PC-3 (cell line): ENCODE measurements at regions not wholly inside any gene's neighbourhood (a gene's known extent, or its start where the extent isn't known, plus 50 kb on each side); places are given as distances from the start of the nearest gene placed in this dataset.

Experiments used
- ATAC-seq: fragments of 200-7000 bp; cut with Tn5 transposase; 2 replicates; pipeline ENCODE4 v1.9.1; 2020; ENCODE audit warnings: mild to moderate bottlenecking, moderate library complexity
- BruUV-seq: library from RNA; stranded (reverse); fragments of 400-500 nt; replicated peaks from 2 replicates; lab custom pipeline; 2021; lab: Mats Ljungman, UMichigan
- CTCF ChIA-PET: fragments of 300-600 bp; sonication (Branson Sonifier 250); formaldehyde crosslinking; loops from one replicate; lab custom pipeline; 2022; ENCODE audit warnings: antibody characterized with exemption; lab: Charles Lee
- POLR2A ChIA-PET: fragments of 300-600 bp; sonication (Branson Sonifier 250); formaldehyde crosslinking; loops from one replicate; lab custom pipeline; 2022; ENCODE audit warnings: antibody characterized with exemption; ENCODE audit not compliant: unreplicated experiment; lab: Charles Lee
- DNase-seq: peaks from one replicate; pipeline ENCODE4 v3.0.0-alpha.2; 2015
- H2AFZ ChIP-seq: fragments of 300-600 bp; sonication (generic); 2 replicates; pipeline ENCODE4 v1.6.0; 2016; ENCODE audit warnings: antibody characterized with exemption, low read length
- H3F3A ChIP-seq: fragments of 300-600 bp; sonication (generic); one replicate; pipeline ENCODE4 v1.6.0; 2017; ENCODE audit warnings: antibody characterized with exemption, low read length, control low read depth, mild to moderate bottlenecking; ENCODE audit not compliant: unreplicated experiment
- H3K27ac ChIP-seq: fragments of 300-600 bp; sonication (generic); 2 replicates; pipeline ENCODE4 v1.5.1; 2016; ENCODE audit warnings: mild to moderate bottlenecking, low read length
- H3K27me3 ChIP-seq: fragments of 300-600 bp; sonication (generic); 2 replicates; pipeline ENCODE4 v1.6.1; 2016; ENCODE audit warnings: low read length, mixed read lengths
- H3K36me3 ChIP-seq: fragments of 300-600 bp; sonication (generic); 2 replicates; pipeline ENCODE4 v1.6.1; 2016; ENCODE audit warnings: low read depth, mixed run types, low read length, mixed read lengths
- H3K4me1 ChIP-seq: fragments of 300-600 bp; sonication (generic); 2 replicates; pipeline ENCODE4 v1.5.1; 2016; ENCODE audit warnings: low read length; ENCODE audit not compliant: insufficient read depth
- H3K4me2 ChIP-seq: fragments of 300-600 bp; sonication (generic); 2 replicates; pipeline ENCODE4 v1.6.0; 2016; ENCODE audit warnings: low read length
- H3K4me3 ChIP-seq: fragments of 300-600 bp; sonication (generic); 2 replicates; pipeline ENCODE4 v1.5.1; 2016; ENCODE audit warnings: mild to moderate bottlenecking, low read length, mixed read lengths
- H3K79me2 ChIP-seq: fragments of 300-600 bp; sonication (generic); 2 replicates; pipeline ENCODE4 v1.6.1; 2017; ENCODE audit warnings: low read length, mixed read lengths
- H3K9ac ChIP-seq: fragments of 300-600 bp; sonication (generic); 2 replicates; pipeline ENCODE4 v1.6.0; 2016; ENCODE audit warnings: mild to moderate bottlenecking, low read length
- H3K9me2 ChIP-seq: fragments of 300-600 bp; sonication (generic); replicated peaks from 2 replicates; pipeline ENCODE4 v1.6.1; 2016; ENCODE audit warnings: mixed run types, low read length, mixed read lengths
- H3K9me3 ChIP-seq: fragments of 300-600 bp; sonication (generic); 2 replicates; pipeline ENCODE4 v1.6.1; 2016; ENCODE audit warnings: low read length, mixed read lengths
- H4K20me1 ChIP-seq: fragments of 300-600 bp; sonication (generic); 2 replicates; pipeline ENCODE4 v1.6.1; 2016; ENCODE audit warnings: low read length, mixed read lengths
- EZH2 ChIP-seq: fragments of 300-600 bp; sonication (generic); IDR thresholded peaks from one replicate; pipeline ENCODE4 v1.6.1; 2017; ENCODE audit warnings: antibody characterized with exemption, mild to moderate bottlenecking, low read length; ENCODE audit not compliant: unreplicated experiment
- EZH2phosphoT487 ChIP-seq: fragments of 300-600 bp; sonication (generic); IDR thresholded peaks from 2 replicates; pipeline ENCODE4 v1.6.1; 2018; ENCODE audit warnings: mild to moderate bottlenecking, antibody characterized with exemption, low read length, borderline replicate concordance
- intact Hi-C: fragments of 100-400 bp; cut with micrococcal nuclease; formaldehyde crosslinking; loops from 2 replicates; pipeline ENCODE4 v1.9.0; 2023
- TF ChIP-seq, protein P1 (sequence below): fragments of 300-600 bp; sonication (generic); conservative IDR thresholded peaks from 2 replicates; pipeline ENCODE4 v1.5.1; 2017; ENCODE audit warnings: antibody characterized with exemption, low read depth, mild to moderate bottlenecking, low read length

DNA sequence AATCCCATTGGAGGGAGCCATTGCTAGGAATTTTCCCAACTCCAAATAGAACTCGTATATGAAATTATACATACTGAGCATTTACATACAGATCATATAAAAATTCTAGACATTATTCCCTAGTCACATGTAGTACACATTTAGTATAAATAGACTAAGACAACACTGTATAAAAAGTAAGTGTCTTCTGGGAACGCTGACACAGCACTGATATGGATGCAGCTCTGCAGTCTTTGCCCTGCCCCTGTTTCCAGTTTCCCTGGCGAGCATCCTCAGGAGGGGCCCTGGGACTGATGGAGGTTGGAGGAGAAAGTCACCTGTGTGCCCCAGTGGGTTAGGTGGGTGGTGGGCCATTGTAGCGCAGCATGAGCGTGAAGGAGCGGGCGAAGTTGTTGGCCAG is 97.8 kb upstream of the CLMN start:
- Histone ChIP-seq H3K9me3 (no peaks in the 10 kb centered on the region), H4K20me1 (no peaks in the 10 kb centered on the region), H2AFZ (no peak overlapping the region), H3K9ac (no peak overlapping the region), H3K9me2 (no peaks in the 10 kb centered on the region), H3K79me2 (no peaks in the 10 kb centered on the region), H3K4me2 (no peak overlapping the region), H3K4me3 (no peak overlapping the region), H3K36me3 (no peaks in the 10 kb centered on the region), H3F3A (no peaks in the 10 kb centered on the region), H3K27ac (no peak overlapping the region), H3K4me1 (no peaks in the 10 kb centered on the region), H3K27me3 (no peaks in the 10 kb centered on the region)
- POLR2A ChIA-PET: no interaction called here
- ATAC-seq (no peak), DNase-seq (no peak)
- intact Hi-C loops: no loop called here
- TF ChIP-seq EZH2: no peak
- no peak for TF ChIP-seq EZH2phosphoT487
- TF ChIP-seq, protein P1, sequence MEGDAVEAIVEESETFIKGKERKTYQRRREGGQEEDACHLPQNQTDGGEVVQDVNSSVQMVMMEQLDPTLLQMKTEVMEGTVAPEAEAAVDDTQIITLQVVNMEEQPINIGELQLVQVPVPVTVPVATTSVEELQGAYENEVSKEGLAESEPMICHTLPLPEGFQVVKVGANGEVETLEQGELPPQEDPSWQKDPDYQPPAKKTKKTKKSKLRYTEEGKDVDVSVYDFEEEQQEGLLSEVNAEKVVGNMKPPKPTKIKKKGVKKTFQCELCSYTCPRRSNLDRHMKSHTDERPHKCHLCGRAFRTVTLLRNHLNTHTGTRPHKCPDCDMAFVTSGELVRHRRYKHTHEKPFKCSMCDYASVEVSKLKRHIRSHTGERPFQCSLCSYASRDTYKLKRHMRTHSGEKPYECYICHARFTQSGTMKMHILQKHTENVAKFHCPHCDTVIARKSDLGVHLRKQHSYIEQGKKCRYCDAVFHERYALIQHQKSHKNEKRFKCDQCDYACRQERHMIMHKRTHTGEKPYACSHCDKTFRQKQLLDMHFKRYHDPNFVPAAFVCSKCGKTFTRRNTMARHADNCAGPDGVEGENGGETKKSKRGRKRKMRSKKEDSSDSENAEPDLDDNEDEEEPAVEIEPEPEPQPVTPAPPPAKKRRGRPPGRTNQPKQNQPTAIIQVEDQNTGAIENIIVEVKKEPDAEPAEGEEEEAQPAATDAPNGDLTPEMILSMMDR: no peak; the same call in 1 of the 2 replicates
- CTCF ChIA-PET: no interaction called here
- no TSS peak for BruUV-seq

DNA sequence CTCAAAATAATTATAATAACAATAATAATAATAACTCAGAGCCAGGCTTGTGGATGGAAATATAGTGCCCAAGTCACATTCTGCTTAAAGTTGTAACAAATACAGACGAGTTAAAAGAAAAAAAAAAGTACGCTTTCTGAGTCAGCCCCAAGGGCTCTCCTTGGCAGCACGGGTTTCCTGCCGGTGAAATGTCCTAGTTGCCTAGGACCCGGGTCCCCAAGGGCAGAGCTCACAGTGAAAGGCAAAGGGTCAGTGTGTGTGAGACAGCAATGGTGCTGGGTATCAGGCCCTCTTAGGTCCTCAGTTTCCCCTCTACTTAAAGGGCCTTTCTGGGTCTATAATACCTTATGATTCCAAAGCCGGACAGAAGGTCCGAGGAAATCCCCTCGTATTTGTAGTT is 96.3 kb upstream of the CLMN start:
- no peak overlapping the region for H3K4me3 ChIP-seq
- 0 out of 2 replicates have a peak, but pooled peaks cover under 1% of the 10 kb centered on the region for H3K27me3 ChIP-seq
- H3K9me3 ChIP-seq: no peaks in the 10 kb centered on the region
- intact Hi-C loops: no loop called here
- H3F3A ChIP-seq: no peaks in the 10 kb centered on the region
- H2AFZ ChIP-seq: no peak overlapping the region
- ATAC-seq: no peak
- TF ChIP-seq EZH2 (no peak), EZH2phosphoT487 (no peak)
- TF ChIP-seq, protein P1: no peak
- H4K20me1 ChIP-seq: no peaks in the 10 kb centered on the region
- no TSS peak for BruUV-seq
- H3K79me2 ChIP-seq: no peaks in the 10 kb centered on the region
- no peak overlapping the region for H3K4me2 ChIP-seq
- CTCF ChIA-PET: no interaction called here
- POLR2A ChIA-PET: no interaction called here
- no peaks in the 10 kb centered on the region for H3K4me1 ChIP-seq
- no peak overlapping the region for H3K27ac ChIP-seq
- no peak for DNase-seq
- no peaks in the 10 kb centered on the region for H3K36me3 ChIP-seq
- H3K9ac ChIP-seq: no peak overlapping the region
- H3K9me2 ChIP-seq: no peaks in the 10 kb centered on the region

DNA sequence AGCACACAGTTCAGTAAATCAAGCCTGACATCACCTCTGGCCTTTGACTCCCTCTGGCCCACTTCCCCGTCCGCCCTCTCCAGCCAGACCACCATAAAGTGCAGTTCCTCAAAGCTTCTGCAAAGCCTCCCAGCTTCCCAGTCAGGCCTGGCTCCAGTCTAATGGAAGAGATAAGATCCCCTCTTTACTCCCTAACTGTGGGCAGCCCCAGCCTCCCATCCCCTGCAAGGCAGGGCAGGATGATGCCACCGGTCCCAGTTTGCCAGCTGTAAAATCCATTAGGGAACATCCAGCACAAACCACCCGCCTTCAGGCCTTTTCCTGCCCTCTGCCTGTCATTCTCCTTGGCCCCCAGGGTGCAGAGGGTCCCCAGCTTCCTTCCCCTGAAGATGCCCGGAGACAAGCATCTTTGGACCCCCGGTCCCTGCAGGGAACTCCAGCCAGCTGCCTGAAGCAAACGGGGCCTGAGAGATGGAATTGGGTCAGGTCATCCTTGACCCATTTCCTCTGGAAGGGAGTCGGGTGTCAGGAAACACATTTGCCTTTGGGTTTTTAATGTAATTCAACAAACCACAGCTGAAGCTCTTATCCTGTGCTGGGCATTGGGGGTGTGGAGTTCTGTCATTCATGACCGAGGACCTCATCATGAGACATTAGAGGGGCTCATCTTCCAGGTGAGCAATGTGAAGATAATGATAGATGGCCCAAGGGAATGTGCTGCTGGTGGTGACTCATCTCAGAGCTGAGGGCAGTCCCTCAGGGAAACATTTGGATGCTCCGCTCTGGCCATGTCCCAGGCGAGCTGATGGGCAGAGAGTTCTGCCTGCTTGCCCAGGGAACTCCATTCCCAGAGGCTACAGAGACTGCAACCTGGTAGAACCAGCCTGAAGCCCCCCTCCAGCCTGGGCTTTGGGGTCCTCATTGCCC is 93.8 kb upstream of the CLMN start:
- Histone ChIP-seq H3K9ac (no peak overlapping the region), H3K4me1 (no peaks in the 10 kb centered on the region), H3K79me2 (no peaks in the 10 kb centered on the region), H4K20me1 (no peaks in the 10 kb centered on the region), H3K27ac (no peak overlapping the region), H3K4me2 (no peak overlapping the region), H3F3A (no peaks in the 10 kb centered on the region), H2AFZ (no peak overlapping the region), H3K9me3 (no peaks in the 10 kb centered on the region), H3K36me3 (no peaks in the 10 kb centered on the region), H3K27me3 (0 out of 2 replicates have a peak, but pooled peaks cover 3% of the 10 kb centered on the region), H3K4me3 (no peak overlapping the region), H3K9me2 (no peaks in the 10 kb centered on the region)
- TF ChIP-seq, protein P1: no peak
- TF ChIP-seq EZH2phosphoT487 (no peak), EZH2 (no peak)
- BruUV-seq: no TSS peak
- intact Hi-C loops: no loop called here
- ATAC-seq: no peak
- peak; percentile 50 for DNase-seq
- POLR2A ChIA-PET: no interaction called here
- CTCF ChIA-PET: no interaction called here
